H1 (cell line): ENCODE measurements at regions not wholly inside any gene's neighbourhood (a gene's known extent, or its start where the extent isn't known, plus 50 kb on each side); places are given as distances from the start of the nearest gene placed in this dataset.
"Not testable (repeated sequence)": the region's sequence is repeated elsewhere in the genome, so short reads cannot be mapped to it uniquely, and the experiment has no call there.

Experiments used
- CTCF ChIA-PET: fragments of 300-600 bp; sonication (Branson Sonifier 250); formaldehyde crosslinking; loops from one replicate; lab custom pipeline; 2021; ENCODE audit not compliant: partially characterized antibody; lab: Charles Lee
- POLR2A ChIA-PET: fragments of 300-600 bp; sonication (Branson Sonifier 250); formaldehyde crosslinking; loops from one replicate; lab custom pipeline; 2021; ENCODE audit warnings: inconsistent platforms; ENCODE audit not compliant: partially characterized antibody; lab: Charles Lee
- DNase-seq, 2 experiments: peaks; one replicate each; pipeline versions ENCODE4 v3.0.0 to v3.0.0-alpha.2; 2010 to 2022; ENCODE audit warnings: low spot score in 2 of 2, low read depth in 1 of 2, mixed read lengths in 1 of 2
- FAIRE-seq: peaks from 2 replicates; lab custom pipeline; 2011; peaks lifted over from hg19 to GRCh38; lab: Jason Lieb, UNC
- H2AFZ ChIP-seq: 2 replicates; pipeline ENCODE4 v1.8.1; 2012; ENCODE audit warnings: low read length, inconsistent platforms
- H2AK5ac ChIP-seq: 2 replicates; pipeline ENCODE4 v1.6.1; 2013; ENCODE audit warnings: low read depth, low read length
- H2BK120ac ChIP-seq: replicated peaks from 2 replicates; pipeline ENCODE3; 2013; ENCODE audit warnings: low read depth, low read length, inconsistent platforms
- H2BK12ac ChIP-seq: 2 replicates; pipeline ENCODE4 v1.6.1; 2013; ENCODE audit warnings: low read depth, low read length
- H2BK15ac ChIP-seq: 2 replicates; pipeline ENCODE4 v1.6.1; 2013; ENCODE audit warnings: low read length
- H2BK20ac ChIP-seq: 2 replicates; pipeline ENCODE4 v1.6.1; 2013; ENCODE audit warnings: low read length
- H2BK5ac ChIP-seq: 2 replicates; pipeline ENCODE4 v1.6.1; 2013; ENCODE audit warnings: low read depth, low read length
- H3K14ac ChIP-seq: 2 replicates; pipeline ENCODE4 v1.6.1; 2013; ENCODE audit warnings: inconsistent platforms; ENCODE audit not compliant: insufficient read length
- H3K18ac ChIP-seq: 2 replicates; pipeline ENCODE4 v1.6.1; 2013; ENCODE audit warnings: low read length; ENCODE audit errors: extremely low read depth
- H3K23ac ChIP-seq: 2 replicates; pipeline ENCODE4 v1.6.1; 2013; ENCODE audit warnings: inconsistent platforms; ENCODE audit not compliant: insufficient read length
- H3K23me2 ChIP-seq: 2 replicates; pipeline ENCODE4 v1.6.1; 2013; ENCODE audit warnings: low read depth, low read length
- H3K27ac ChIP-seq: 2 replicates; pipeline ENCODE4 v1.6.1; 2011; ENCODE audit warnings: low read depth, low read length, inconsistent platforms
- H3K27me3 ChIP-seq, 4 experiments: replicated peaks in 1 of 4; 1 replicate in 1 of 4; 2 replicates in 3 of 4; pipeline versions ENCODE4 v1.6.1 to v1.8.1; 2011 to 2013; ENCODE audit warnings: low read length in 3 of 4, mild to moderate bottlenecking in 3 of 4, inconsistent platforms in 2 of 4, mixed read lengths in 2 of 4, moderate library complexity in 1 of 4; ENCODE audit not compliant: control insufficient read depth in 3 of 4, insufficient read depth in 3 of 4; ENCODE audit errors: extremely low read depth in 1 of 4
- H3K36me3 ChIP-seq, 4 experiments: 2 replicates each; pipeline versions ENCODE4 v1.6.1 to v1.8.1; 2011 to 2013; ENCODE audit warnings: mild to moderate bottlenecking in 4 of 4, low read length in 3 of 4, moderate library complexity in 2 of 4, control low read depth in 1 of 4, inconsistent platforms in 1 of 4; ENCODE audit not compliant: insufficient read depth in 4 of 4, control insufficient read depth in 2 of 4
- H3K4ac ChIP-seq: replicated peaks from 2 replicates; pipeline ENCODE3; 2013; ENCODE audit warnings: low read length, low read depth, mixed read lengths, inconsistent platforms; ENCODE audit not compliant: insufficient read length
- H3K4me1 ChIP-seq, 4 experiments: replicated peaks in 1 of 4; 1 replicate in 1 of 4; 2 replicates in 3 of 4; pipeline versions ENCODE4 v1.6.1 to v1.8.1; 2011 to 2013; ENCODE audit warnings: low read length in 3 of 4, inconsistent platforms in 2 of 4, mixed read lengths in 1 of 4; ENCODE audit not compliant: insufficient read depth in 4 of 4, control insufficient read depth in 3 of 4
- H3K4me2 ChIP-seq, 2 experiments: 2 replicates each; pipeline versions ENCODE4 v1.6.1 to v1.8.1; 2011 to 2013; ENCODE audit warnings: low read depth in 2 of 2, low read length in 2 of 2, control low read depth in 1 of 2, inconsistent platforms in 1 of 2, mild to moderate bottlenecking in 1 of 2; ENCODE audit not compliant: insufficient read depth in 1 of 2
- H3K4me3 ChIP-seq, 4 experiments: fragments of 200-600, 300-600 bp in 1 of 4; sonication (generic), shearing (Covaris generic), sonication (Bioruptor Twin) in 1 of 4; 2 replicates each; pipeline versions ENCODE4 v1.5.1 to v1.8.1; 2011 to 2016; ENCODE audit warnings: low read length in 4 of 4, low read depth in 3 of 4, control low read depth in 2 of 4, inconsistent platforms in 2 of 4, mild to moderate bottlenecking in 2 of 4, mixed read lengths in 1 of 4, moderate library complexity in 1 of 4; ENCODE audit not compliant: insufficient read depth in 2 of 4; ENCODE audit errors: extremely low read depth in 1 of 4
- H3K56ac ChIP-seq: replicated peaks from 2 replicates; pipeline ENCODE3; 2013; ENCODE audit warnings: low read depth, mild to moderate bottlenecking, mixed read lengths, low read length, inconsistent platforms; ENCODE audit not compliant: insufficient read length
- H3K79me1 ChIP-seq: 2 replicates; pipeline ENCODE4 v1.6.1; 2013; ENCODE audit warnings: low read depth, low read length, control low read depth
- H3K79me2 ChIP-seq, 2 experiments: 2 replicates each; pipeline versions ENCODE4 v1.6.1 to v1.8.1; 2012 to 2013; ENCODE audit warnings: low read length in 2 of 2, mild to moderate bottlenecking in 2 of 2, inconsistent platforms in 1 of 2; ENCODE audit not compliant: insufficient read depth in 2 of 2, control insufficient read depth in 1 of 2
- H3K9ac ChIP-seq, 4 experiments: replicated peaks in 1 of 4; 1 replicate in 1 of 4; 2 replicates in 3 of 4; pipeline versions ENCODE4 v1.6.1 to v1.8.1; 2011 to 2013; ENCODE audit warnings: low read depth in 3 of 4, low read length in 3 of 4, control low read depth in 2 of 4, mild to moderate bottlenecking in 2 of 4, moderate library complexity in 2 of 4, inconsistent platforms in 1 of 4; ENCODE audit errors: extremely low read depth in 1 of 4
- H3K9me3 ChIP-seq, 2 experiments: 2 replicates each; pipeline versions ENCODE4 v1.6.1 to v1.8.1; 2012 to 2013; ENCODE audit warnings: mild to moderate bottlenecking in 2 of 2, moderate library complexity in 2 of 2, control low read depth in 1 of 2, inconsistent platforms in 1 of 2, low read depth in 1 of 2, low read length in 1 of 2, mixed read lengths in 1 of 2; ENCODE audit not compliant: insufficient read depth in 2 of 2
- H4K20me1 ChIP-seq, 2 experiments: replicated peaks in 1 of 2; 2 replicates each; pipeline versions ENCODE3 to v1.8.1; 2011 to 2013; ENCODE audit warnings: inconsistent platforms in 2 of 2, low read length in 2 of 2, mild to moderate bottlenecking in 1 of 2; ENCODE audit not compliant: insufficient read depth in 2 of 2, control insufficient read depth in 1 of 2
- H4K5ac ChIP-seq: 2 replicates; pipeline ENCODE4 v1.6.1; 2013; ENCODE audit warnings: low read length, low read depth, mixed read lengths, inconsistent platforms; ENCODE audit not compliant: insufficient read length
- H4K8ac ChIP-seq: 2 replicates; pipeline ENCODE4 v1.8.0; 2013; ENCODE audit warnings: mild to moderate bottlenecking, moderate library complexity, low read length, inconsistent platforms; ENCODE audit not compliant: insufficient read depth; ENCODE audit errors: extremely low read depth
- H4K91ac ChIP-seq: replicated peaks from 2 replicates; pipeline ENCODE3; 2013; ENCODE audit warnings: low read length, mixed read lengths, inconsistent platforms; ENCODE audit not compliant: insufficient read length
- WGBS, 2 experiments: shearing (Covaris generic) in 1 of 2; methylation state at CpG; one replicate each; pipeline versions ENCODE4 v1.1.6 to v1.1.7; 2013 to 2015; ENCODE audit warnings: low lambda C conversion rate in 2 of 2, mixed read lengths in 2 of 2, inconsistent platforms in 1 of 2, low coverage in 1 of 2, missing lambda C conversion rate in 1 of 2; ENCODE audit not compliant: insufficient replicate concordance in 2 of 2, insufficient coverage in 1 of 2, insufficient read length in 1 of 2; ENCODE audit errors: extremely low coverage in 1 of 2, missing lambda C conversion rate in 1 of 2; 5-methylcytosine and 5-hydroxymethylcytosine counted together

- H3K14ac ChIP-seq, H4K91ac ChIP-seq, H3K79me2 ChIP-seq, H3K4me1 ChIP-seq, H3K4ac ChIP-seq, H3K9me3 ChIP-seq, H3K27ac ChIP-seq, H3K27me3 ChIP-seq, H3K18ac ChIP-seq, H2BK5ac ChIP-seq, H3K23ac ChIP-seq, H4K5ac ChIP-seq, DNase-seq, H2BK12ac ChIP-seq, H3K79me1 ChIP-seq, H3K9ac ChIP-seq, FAIRE-seq, H3K4me3 ChIP-seq, H3K4me2 ChIP-seq, H3K23me2 ChIP-seq, CTCF ChIA-PET, H2AK5ac ChIP-seq, H2BK15ac ChIP-seq, H4K20me1 ChIP-seq, H2AFZ ChIP-seq, H4K8ac ChIP-seq, H3K56ac ChIP-seq, H2BK120ac ChIP-seq, POLR2A ChIA-PET, H3K36me3 ChIP-seq, H2BK20ac ChIP-seq: not testable (repeated sequence)
- WGBS, 2 experiments: no CpG with 5 or more reads among the region's 6 CpGs
These were observed 111.8 kb upstream of the SEC22B start for GRCh38 chr1:120288167-120288566.

GRCh38 chr1:120282744-120283464 lies 106.6 kb upstream of the SEC22B start:
- H2BK15ac ChIP-seq, H3K23ac ChIP-seq, H3K23me2 ChIP-seq, H2AFZ ChIP-seq, H3K14ac ChIP-seq, H3K4me2 ChIP-seq, H2AK5ac ChIP-seq, H3K9ac ChIP-seq, FAIRE-seq, H4K8ac ChIP-seq, DNase-seq, H2BK5ac ChIP-seq, H3K79me2 ChIP-seq, H3K56ac ChIP-seq, H2BK12ac ChIP-seq, H3K4ac ChIP-seq, H2BK120ac ChIP-seq, H3K36me3 ChIP-seq, H3K27ac ChIP-seq, H4K20me1 ChIP-seq, H3K4me3 ChIP-seq, H3K27me3 ChIP-seq, POLR2A ChIA-PET, H2BK20ac ChIP-seq, H3K4me1 ChIP-seq, H3K9me3 ChIP-seq, H3K79me1 ChIP-seq, H3K18ac ChIP-seq, H4K5ac ChIP-seq, H4K91ac ChIP-seq, CTCF ChIA-PET: not testable (repeated sequence)
- WGBS, 2 experiments: no CpG with 5 or more reads among the region's 4 CpGs
